ENCODE measurements at regions not wholly inside any gene's neighbourhood (a gene's known extent, or its start where the extent isn't known, plus 50 kb on each side); places are given as distances from the start of the nearest gene placed in this dataset.
"Not testable (repeated sequence)": the region's sequence is repeated elsewhere in the genome, so short reads cannot be mapped to it uniquely, and the experiment has no call there.

DNA sequence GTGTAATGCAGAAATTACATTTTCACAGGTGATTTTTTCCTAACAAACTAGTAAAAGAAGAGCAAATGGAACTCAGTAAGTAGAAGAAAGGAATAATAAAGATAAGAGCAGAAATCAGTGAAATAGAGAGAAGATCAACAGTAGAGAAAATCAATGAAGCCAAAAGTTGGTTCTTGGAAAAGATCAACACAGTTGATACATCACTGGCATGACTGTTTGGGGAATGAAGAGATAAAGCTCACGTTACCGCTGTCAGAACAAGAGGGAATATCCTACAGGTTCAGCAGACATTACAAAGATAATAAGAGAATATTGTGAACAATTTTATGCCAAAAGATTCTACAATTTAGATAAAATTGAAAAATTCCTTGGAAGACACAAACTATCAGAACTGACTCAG, 146.4 kb downstream of the ACTR3B start:
- Mint-ChIP-seq H3K4me3 (no peak overlapping the region), H3K4me1 (ENCODE audit: low read depth) (no peaks in the 10 kb centered on the region), H3K9me3 (ENCODE audit: insufficient read depth) (no peaks in the 10 kb centered on the region), H3K27ac (no peak overlapping the region), H3K36me3 (ENCODE audit: low read depth) (no peaks in the 10 kb centered on the region), H3K27me3 (ENCODE audit: low read depth) (no peaks in the 10 kb centered on the region)
- DNase-seq (no peak), ATAC-seq (no peak)
- ChIA-PET POLR2A (no interaction called here), CTCF (no interaction called here)

DNA sequence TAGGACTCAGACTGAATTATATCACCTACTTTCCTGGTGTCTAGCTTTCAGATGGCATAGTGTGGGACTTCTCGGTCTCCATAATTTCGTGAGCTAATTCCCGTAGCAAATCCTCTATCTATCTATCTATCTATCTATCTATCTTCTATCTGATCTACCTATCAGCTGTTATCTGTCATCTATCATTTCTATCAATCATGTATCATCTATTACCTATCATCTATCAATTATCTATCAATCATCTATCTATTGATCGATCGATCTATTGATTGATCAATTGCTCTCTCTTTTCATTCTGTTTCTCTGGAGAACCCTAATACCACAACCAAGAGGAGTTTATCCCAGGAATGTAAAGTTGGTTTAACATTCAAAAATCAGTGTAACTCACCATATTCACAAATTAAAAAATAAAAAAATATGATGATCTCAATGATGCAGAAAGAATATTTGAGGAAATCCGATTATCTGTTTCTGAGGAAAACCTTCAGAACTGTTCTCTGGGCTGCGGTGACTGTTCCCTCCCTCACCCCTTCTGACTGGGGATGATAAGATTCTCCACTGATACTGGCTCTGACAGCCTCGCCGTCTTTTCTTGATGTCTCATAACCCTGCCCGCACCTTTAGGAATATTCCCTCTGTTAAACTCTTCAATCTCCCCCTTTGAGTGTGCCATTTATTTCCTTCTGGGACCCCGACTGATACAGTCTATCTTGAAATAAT, 147.7 kb downstream of the ACTR3B start:
- Mint-ChIP-seq H3K27ac (no peak overlapping the region), H3K4me1 (ENCODE audit: low read depth) (no peaks in the 10 kb centered on the region), H3K4me3 (no peak overlapping the region), H3K27me3 (ENCODE audit: low read depth) (no peaks in the 10 kb centered on the region), H3K9me3 (ENCODE audit: insufficient read depth) (no peaks in the 10 kb centered on the region), H3K36me3 (ENCODE audit: low read depth) (no peaks in the 10 kb centered on the region)
- ChIA-PET POLR2A (no interaction called here), CTCF (no interaction called here)
- DNase-seq (no peak), ATAC-seq (no peak)

DNA sequence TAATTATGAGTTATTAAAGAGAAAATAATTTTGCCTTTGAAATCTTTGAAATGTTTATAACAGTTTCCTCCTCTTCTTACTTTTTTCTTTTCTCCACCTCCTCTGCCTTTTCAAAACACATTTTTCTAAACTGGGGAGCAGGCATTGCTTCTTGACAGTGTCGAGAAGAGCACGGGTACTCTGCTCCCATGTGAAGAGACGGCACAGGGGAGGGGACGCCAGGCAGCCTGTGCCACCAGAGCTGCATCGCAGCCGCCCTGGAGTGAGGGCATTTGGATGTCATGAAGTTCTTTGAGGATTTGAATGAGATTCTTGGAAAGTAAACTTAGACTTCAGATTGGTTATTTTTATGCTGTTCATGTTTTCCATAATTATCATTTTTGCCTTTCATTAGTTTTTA, 149.7 kb downstream of the ACTR3B start:
- ChIA-PET CTCF (no interaction called here), POLR2A (no interaction called here)
- Mint-ChIP-seq H3K27ac (no peak overlapping the region), H3K9me3 (ENCODE audit: insufficient read depth) (no peaks in the 10 kb centered on the region), H3K4me1 (ENCODE audit: low read depth) (no peaks in the 10 kb centered on the region), H3K27me3 (ENCODE audit: low read depth) (no peaks in the 10 kb centered on the region), H3K4me3 (no peak overlapping the region), H3K36me3 (ENCODE audit: low read depth) (no peaks in the 10 kb centered on the region)
- DNase-seq = no peak
- ATAC-seq = no peak

DNA sequence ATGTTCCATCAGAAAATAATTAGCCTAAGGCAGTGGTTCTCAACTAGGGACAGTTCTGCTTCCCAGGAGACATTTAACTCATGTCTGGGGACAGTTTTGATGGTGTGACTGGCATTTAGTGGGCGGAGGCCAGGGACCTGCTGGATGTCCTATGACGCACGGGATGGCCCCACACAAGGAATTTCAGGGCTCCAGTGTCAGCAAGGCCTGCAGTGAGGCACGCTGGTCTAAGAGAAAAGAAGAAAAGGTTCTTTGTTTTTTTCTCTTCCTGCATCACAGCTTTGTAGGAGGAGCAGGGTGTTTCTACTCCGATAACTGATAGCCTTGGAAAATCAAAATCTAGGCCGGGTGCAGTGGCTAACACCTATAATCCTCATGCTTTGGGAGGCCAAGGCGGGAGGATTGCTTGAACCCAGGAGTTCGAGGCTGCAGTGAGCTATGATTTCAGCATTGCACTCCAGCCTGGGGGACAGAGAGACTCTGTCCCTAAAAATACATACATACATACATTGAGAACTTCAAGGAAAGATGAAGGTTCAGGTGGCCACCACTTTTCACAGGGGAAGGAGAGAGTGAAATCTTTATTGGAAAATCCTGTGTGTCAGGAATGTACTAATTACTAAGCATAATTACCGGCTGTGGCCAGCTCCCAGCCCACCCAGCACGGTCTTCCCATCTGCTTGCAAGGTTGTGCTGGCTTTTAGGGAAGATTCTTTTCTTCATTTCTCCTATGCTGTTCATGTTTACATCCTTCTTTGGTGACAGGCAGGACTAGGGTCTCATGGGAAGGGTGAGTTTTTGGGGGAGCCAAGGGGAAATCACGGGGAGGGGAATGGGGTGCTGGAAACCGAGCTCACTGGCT, 150.4 kb downstream of the ACTR3B start:
- Mint-ChIP-seq H3K4me1 (ENCODE audit: low read depth) (no peaks in the 10 kb centered on the region), H3K36me3 (ENCODE audit: low read depth) (no peaks in the 10 kb centered on the region), H3K9me3 (ENCODE audit: insufficient read depth) (no peaks in the 10 kb centered on the region), H3K4me3 (no peak overlapping the region), H3K27ac (no peak overlapping the region), H3K27me3 (ENCODE audit: low read depth) (no peaks in the 10 kb centered on the region)
- CTCF ChIA-PET = no interaction called here
- DNase-seq = no peak
- POLR2A ChIA-PET = no interaction called here
- ATAC-seq = no peak

DNA sequence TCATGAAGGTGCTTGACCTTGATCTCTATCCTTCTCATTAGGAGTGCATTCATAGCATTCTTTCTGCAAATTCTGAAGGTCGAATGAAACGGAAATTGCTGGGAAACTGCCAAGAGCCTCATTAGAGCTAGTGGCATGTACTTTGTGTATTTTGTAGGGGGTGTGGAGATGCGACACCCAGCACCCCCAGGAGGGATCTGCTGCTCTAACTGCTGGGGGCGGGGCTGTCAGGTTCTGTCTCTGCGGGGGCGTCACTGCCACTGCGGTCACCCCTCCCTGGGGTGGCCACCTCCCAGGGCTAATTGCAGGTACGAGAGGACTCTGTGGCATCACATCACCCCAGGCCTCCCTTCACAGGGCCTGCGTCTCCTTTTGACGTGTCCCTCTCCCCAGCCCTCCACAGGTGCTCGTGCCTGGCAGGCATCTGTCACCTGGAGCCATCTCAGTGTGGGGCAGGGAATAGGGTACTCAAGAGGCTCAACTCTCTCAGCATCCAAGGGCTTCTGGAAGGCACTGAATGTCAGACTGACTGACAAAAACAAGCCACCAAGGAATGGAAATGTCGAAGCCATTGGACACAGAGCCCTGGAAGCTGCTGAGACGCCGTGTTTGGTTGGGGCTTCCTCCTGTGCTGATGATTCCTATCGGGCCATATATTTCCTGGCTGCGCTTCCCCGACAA, 151.1 kb downstream of the ACTR3B start:
- Mint-ChIP-seq H3K27ac (no peak overlapping the region), H3K36me3 (ENCODE audit: low read depth) (no peaks in the 10 kb centered on the region), H3K27me3 (ENCODE audit: low read depth) (no peaks in the 10 kb centered on the region), H3K4me1 (ENCODE audit: low read depth) (no peaks in the 10 kb centered on the region), H3K9me3 (ENCODE audit: insufficient read depth) (no peaks in the 10 kb centered on the region), H3K4me3 (no peak overlapping the region)
- no peak for DNase-seq
- no peak for ATAC-seq
- POLR2A ChIA-PET = no interaction called here
- CTCF ChIA-PET = no interaction called here

DNA sequence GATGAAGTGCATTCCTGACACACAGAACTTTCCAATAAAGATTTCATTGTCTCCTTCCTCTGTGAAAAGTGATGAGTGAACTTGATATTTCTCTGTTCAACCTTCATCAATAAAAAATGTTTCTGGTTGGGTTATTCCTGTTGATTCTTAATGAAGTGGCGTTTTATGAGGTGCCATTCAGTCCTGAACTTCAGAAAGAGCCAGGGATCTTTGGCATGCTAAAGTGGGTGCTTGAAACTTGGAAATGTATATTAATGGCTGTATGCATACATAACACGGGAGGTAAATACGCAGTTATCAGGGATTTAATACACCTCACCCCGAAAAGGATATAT, 151.6 kb downstream of the ACTR3B start:
- ChIA-PET POLR2A (no interaction called here), CTCF (no interaction called here)
- no peaks in the 10 kb centered on the region for H3K36me3 Mint-ChIP-seq (ENCODE audit: low read depth)
- H3K4me3 Mint-ChIP-seq = no peak overlapping the region
- DNase-seq (no peak), ATAC-seq (no peak)
- no peaks in the 10 kb centered on the region for H3K4me1 Mint-ChIP-seq (ENCODE audit: low read depth)
- H3K9me3 Mint-ChIP-seq (ENCODE audit: insufficient read depth) = no peaks in the 10 kb centered on the region
- no peaks in the 10 kb centered on the region for H3K27me3 Mint-ChIP-seq (ENCODE audit: low read depth)
- H3K27ac Mint-ChIP-seq = no peak overlapping the region

DNA sequence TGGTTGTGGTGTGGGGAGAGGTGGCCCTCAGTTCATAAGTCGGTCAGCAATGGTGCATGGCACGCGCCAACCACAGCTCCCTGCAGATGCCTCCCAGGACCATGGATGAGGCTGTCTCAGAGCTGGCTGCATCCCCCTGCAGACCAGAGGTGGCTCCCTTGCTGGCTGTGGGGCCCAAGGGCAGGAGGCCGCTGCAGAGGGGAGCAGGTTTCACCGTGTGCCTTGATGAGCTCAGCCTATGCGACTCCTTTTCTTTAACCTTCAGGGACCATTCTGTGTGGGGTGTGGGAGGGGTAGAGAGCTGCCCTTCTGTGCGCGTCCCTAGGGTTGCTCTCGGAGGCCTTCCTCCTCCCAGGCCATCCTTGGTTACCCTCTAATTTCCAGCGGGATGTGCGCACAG, 152.4 kb downstream of the ACTR3B start:
- POLR2A ChIA-PET = no interaction called here
- ATAC-seq (no peak), DNase-seq (no peak)
- Mint-ChIP-seq H3K4me3 (no peak overlapping the region), H3K27me3 (ENCODE audit: low read depth) (no peaks in the 10 kb centered on the region), H3K9me3 (ENCODE audit: insufficient read depth) (no peaks in the 10 kb centered on the region), H3K4me1 (ENCODE audit: low read depth) (no peaks in the 10 kb centered on the region), H3K36me3 (ENCODE audit: low read depth) (no peaks in the 10 kb centered on the region), H3K27ac (no peak overlapping the region)
- CTCF ChIA-PET = no interaction called here

DNA sequence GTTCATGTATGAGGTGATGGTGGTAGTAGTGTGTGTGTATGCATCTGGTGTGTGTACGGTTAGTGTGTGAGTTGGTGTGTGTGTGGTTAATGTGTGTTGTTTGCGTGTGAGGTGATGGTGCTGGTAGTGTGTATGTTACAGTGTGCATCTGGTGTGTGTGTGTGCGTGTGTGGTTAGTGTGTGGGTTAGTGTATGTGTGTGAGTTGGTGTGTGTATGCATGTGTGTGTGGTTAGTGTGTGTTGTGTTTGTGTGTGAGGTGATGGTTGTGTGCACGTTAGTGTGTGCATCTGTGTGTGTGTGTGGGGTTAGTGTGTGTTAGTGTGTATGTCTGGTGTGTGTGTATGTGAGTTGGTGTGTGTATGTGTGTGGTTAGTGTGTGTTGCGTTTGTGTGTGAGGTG, 153.0 kb downstream of the ACTR3B start:
- ATAC-seq (no peak), DNase-seq (no peak)
- H3K36me3 Mint-ChIP-seq (ENCODE audit: low read depth) = no peaks in the 10 kb centered on the region
- CTCF ChIA-PET = no interaction called here
- H3K9me3 Mint-ChIP-seq (ENCODE audit: insufficient read depth) = no peaks in the 10 kb centered on the region
- H3K4me3 Mint-ChIP-seq = no peak overlapping the region
- POLR2A ChIA-PET = no interaction called here
- H3K27me3 Mint-ChIP-seq (ENCODE audit: low read depth) = no peaks in the 10 kb centered on the region
- H3K4me1 Mint-ChIP-seq (ENCODE audit: low read depth) = no peaks in the 10 kb centered on the region
- no peak overlapping the region for H3K27ac Mint-ChIP-seq

DNA sequence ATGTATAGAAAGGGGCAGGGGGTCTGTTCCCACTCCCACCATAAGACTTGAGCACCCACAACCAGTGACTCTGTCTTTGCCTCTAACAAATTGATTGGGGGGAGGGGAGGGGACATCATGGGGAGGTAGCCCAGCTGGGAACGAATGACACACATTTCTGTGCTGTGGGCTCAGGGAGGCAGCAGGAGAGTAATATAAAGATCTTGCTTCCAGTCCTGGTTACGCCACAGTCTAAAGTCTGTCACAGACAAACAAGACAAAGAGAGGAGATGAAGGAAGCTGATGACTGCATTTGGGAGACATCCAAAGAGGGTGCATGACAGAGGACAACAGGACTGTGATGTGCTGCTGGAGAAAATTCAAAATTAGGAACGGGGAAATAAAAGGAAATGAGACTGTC, 153.9 kb downstream of the ACTR3B start:
- ChIA-PET CTCF (no interaction called here), POLR2A (no interaction called here)

DNA sequence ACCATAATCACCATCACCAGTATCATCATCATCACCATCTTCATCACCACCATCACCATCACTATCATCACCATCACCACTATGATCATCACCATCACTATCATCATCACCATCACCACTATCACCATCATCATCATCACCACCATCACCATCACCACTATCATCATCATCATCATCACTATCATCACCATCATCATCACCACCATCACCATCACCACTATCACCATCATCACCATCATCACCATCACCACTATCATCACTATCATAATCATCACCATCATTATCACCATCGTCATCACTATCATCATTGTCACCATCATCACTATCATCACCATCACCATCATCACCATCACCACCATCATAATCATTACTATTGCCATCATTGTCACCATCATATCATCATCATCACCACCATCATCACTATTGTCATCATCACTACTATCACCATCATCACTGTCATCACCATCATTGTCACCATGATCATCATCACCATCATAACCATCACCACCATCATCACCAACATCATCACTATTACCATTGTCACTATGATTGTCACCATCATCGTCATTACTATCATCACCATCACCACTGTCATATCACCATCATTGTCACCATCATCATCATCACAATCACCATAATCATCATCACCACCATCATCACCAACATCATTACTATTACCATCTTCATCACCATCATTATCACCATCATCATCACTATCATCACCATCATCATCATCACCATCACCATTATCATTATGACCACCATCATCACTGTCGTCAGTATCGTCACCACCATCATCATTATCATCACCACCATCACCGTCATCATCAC, 154.7 kb downstream of the ACTR3B start:
- CTCF ChIA-PET = no interaction called here
- H3K9me3 Mint-ChIP-seq (ENCODE audit: insufficient read depth) = no peaks in the 10 kb centered on the region

More for the DNA sequence above, 153.9 kb downstream of the ACTR3B start:
- no peaks in the 10 kb centered on the region for H3K27me3 Mint-ChIP-seq (ENCODE audit: low read depth)
- DNase-seq = no peak
- no peak overlapping the region for H3K27ac Mint-ChIP-seq
- H3K4me3 Mint-ChIP-seq = no peak overlapping the region
- no peak for ATAC-seq
- H3K4me1 Mint-ChIP-seq (ENCODE audit: low read depth) = no peaks in the 10 kb centered on the region
- H3K9me3 Mint-ChIP-seq (ENCODE audit: insufficient read depth) = no peaks in the 10 kb centered on the region
- no peaks in the 10 kb centered on the region for H3K36me3 Mint-ChIP-seq (ENCODE audit: low read depth)

DNA sequence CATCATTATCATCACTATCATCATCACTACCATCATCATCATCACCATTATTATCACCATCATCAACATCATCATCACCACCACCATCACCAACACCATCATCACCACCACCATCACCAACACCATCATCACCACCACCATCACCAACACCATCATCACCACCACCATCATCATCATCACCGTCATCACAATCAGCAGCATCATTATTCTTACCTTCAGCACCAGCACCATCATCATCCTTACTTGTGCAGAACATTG, 155.2 kb downstream of the ACTR3B start:
- not testable (repeated sequence) for H3K36me3 Mint-ChIP-seq (ENCODE audit: low read depth); H3K4me1 Mint-ChIP-seq (ENCODE audit: low read depth); ATAC-seq

More for the DNA sequence above, 154.7 kb downstream of the ACTR3B start:
- POLR2A ChIA-PET = no interaction called here
- no peak overlapping the region for H3K27ac Mint-ChIP-seq
- DNase-seq (no peak), ATAC-seq (no peak)
- no peak overlapping the region for H3K4me3 Mint-ChIP-seq
- H3K36me3 Mint-ChIP-seq (ENCODE audit: low read depth) = no peaks in the 10 kb centered on the region
- H3K4me1 Mint-ChIP-seq (ENCODE audit: low read depth) = no peaks in the 10 kb centered on the region
- H3K27me3 Mint-ChIP-seq (ENCODE audit: low read depth) = no peaks in the 10 kb centered on the region

More for the DNA sequence above, 155.2 kb downstream of the ACTR3B start:
- DNase-seq; H3K4me3 Mint-ChIP-seq; H3K27me3 Mint-ChIP-seq (ENCODE audit: low read depth); CTCF ChIA-PET; H3K27ac Mint-ChIP-seq; H3K9me3 Mint-ChIP-seq (ENCODE audit: insufficient read depth); POLR2A ChIA-PET: not testable (repeated sequence)

All from activated CD8-positive, alpha-beta T cell treated with anti-CD3 and anti-CD28 coated beads, Interleukin-2, amount 10 ng/mL, durations not matched to agents 7 days and 5 days (primary cell).